HCT116 (cell line): ENCODE measurements at regions not wholly inside any gene's neighbourhood (a gene's known extent, or its start where the extent isn't known, plus 50 kb on each side); places are given as distances from the start of the nearest gene placed in this dataset.

ENCODE experiments used
- ATAC-seq: fragments of 200-7000 bp; cut with Tn5 transposase; 2 replicates; pipeline ENCODE4 v1.9.1; 2020; ENCODE audit warnings: mild to moderate bottlenecking, moderate library complexity
- BruUV-seq: library from RNA; stranded (reverse); fragments of 400-500 nt; replicated peaks from 2 replicates; lab custom pipeline; 2021; lab: Mats Ljungman, UMichigan
- CTCF ChIA-PET: fragments of 300-600 bp; sonication (Branson Sonifier 250); formaldehyde crosslinking; loops from one replicate; lab custom pipeline; 2021; ENCODE audit warnings: antibody characterized with exemption; lab: Charles Lee
- POLR2A ChIA-PET: fragments of 300-600, 350-600 bp; sonication (Branson Sonifier 250); formaldehyde crosslinking; loops from one replicate; lab custom pipeline; 2021; ENCODE audit warnings: antibody characterized with exemption; lab: Charles Lee
- RAD21 ChIA-PET, 2 experiments: fragments of 300-600 bp; sonication (Branson Sonifier 250); formaldehyde crosslinking; loops; one replicate each; lab custom pipeline; 2023; ENCODE audit warnings: low total read pairs in 2 of 2; ENCODE audit not compliant: uncharacterized antibody in 2 of 2, unreplicated experiment in 2 of 2, low non-redundant PET in 1 of 2; lab: Charles Lee
- DNase-seq: peaks from one replicate; pipeline ENCODE4 v3.0.0-alpha.2; 2010; ENCODE audit warnings: low read depth, low spot score
- H2AFZ ChIP-seq: fragments of 200-600 bp; shearing (Covaris generic), sonication (generic); 2 replicates; pipeline ENCODE4 v1.6.1; 2017; ENCODE audit warnings: low read depth, mixed run types, mixed read lengths, antibody characterized with exemption, low read length; ENCODE audit not compliant: poor library complexity, severe bottlenecking
- H3K27ac ChIP-seq: 2 replicates; pipeline ENCODE4 v1.5.1; 2012; ENCODE audit warnings: low read depth, low read length
- H3K27me3 ChIP-seq: fragments of 200-600 bp; sonication (generic); 2 replicates; pipeline ENCODE4 v1.6.1; 2016; ENCODE audit warnings: mixed run types, low read length, mixed read lengths; ENCODE audit not compliant: insufficient read depth
- H3K36me3 ChIP-seq, 2 experiments: fragments of 200-500 bp in 1 of 2; fragments of 200-600 bp in 1 of 2; sonication (Bioruptor generic) in 1 of 2; sonication (generic) in 1 of 2; 2 replicates each; pipeline versions ENCODE4 v1.5.1 to v1.6.1; 2014 to 2016; ENCODE audit warnings: low read length in 2 of 2, inconsistent platforms in 1 of 2, mixed read lengths in 1 of 2, mixed run types in 1 of 2; ENCODE audit not compliant: insufficient read depth in 2 of 2, control insufficient read depth in 1 of 2
- H3K4me1 ChIP-seq, 2 experiments: fragments of 200-600 bp in 1 of 2; sonication (generic) in 1 of 2; 2 replicates each; pipeline versions ENCODE4 v1.5.1 to v1.6.1; 2012 to 2017; ENCODE audit warnings: low read length in 2 of 2, inconsistent platforms in 1 of 2, mild to moderate bottlenecking in 1 of 2, mixed read lengths in 1 of 2, mixed run types in 1 of 2, moderate library complexity in 1 of 2; ENCODE audit not compliant: insufficient read depth in 2 of 2, control insufficient read depth in 1 of 2
- H3K4me2 ChIP-seq: fragments of 200-600 bp; sonication (generic); 2 replicates; pipeline ENCODE4 v1.6.1; 2017; ENCODE audit warnings: mixed run types, low read length, mixed read lengths
- H3K4me3 ChIP-seq, 2 experiments: fragments of 200-600 bp in 1 of 2; sonication (generic) in 1 of 2; replicated peaks in 1 of 2; 2 replicates each; pipeline ENCODE4 v1.5.1; 2011 to 2016; ENCODE audit warnings: low read length in 2 of 2, control low read depth in 1 of 2, low read depth in 1 of 2, mild to moderate bottlenecking in 1 of 2, mixed read lengths in 1 of 2, mixed run types in 1 of 2
- H3K79me2 ChIP-seq: fragments of 200-600 bp; sonication (generic); 2 replicates; pipeline ENCODE4 v1.6.1; 2017; ENCODE audit warnings: mild to moderate bottlenecking, mixed run types, low read length, moderate library complexity, mixed read lengths; ENCODE audit not compliant: insufficient read depth
- H3K9ac ChIP-seq: fragments of 200-600 bp; sonication (generic); 2 replicates; pipeline ENCODE4 v1.6.1; 2016; ENCODE audit warnings: low read length, mixed read lengths
- H3K9me2 ChIP-seq: fragments of 200-600 bp; sonication (generic), shearing (Covaris generic); 2 replicates; pipeline ENCODE4 v1.6.1; 2017; ENCODE audit warnings: mixed run types, mild to moderate bottlenecking, moderate library complexity; ENCODE audit not compliant: insufficient read depth
- H3K9me3 ChIP-seq, 2 experiments: fragments of 200-500 bp in 1 of 2; fragments of 200-600 bp in 1 of 2; sonication (Bioruptor generic) in 1 of 2; sonication (generic) in 1 of 2; 2 replicates each; pipeline ENCODE4 v1.6.1; 2014 to 2017; ENCODE audit warnings: low read length in 2 of 2, mixed read lengths in 2 of 2, inconsistent platforms in 1 of 2, low read depth in 1 of 2, mild to moderate bottlenecking in 1 of 2, mixed run types in 1 of 2, moderate library complexity in 1 of 2; ENCODE audit not compliant: control insufficient read depth in 1 of 2, insufficient read depth in 1 of 2
- H4K20me1 ChIP-seq: fragments of 200-600 bp; sonication (generic), shearing (Covaris generic); 2 replicates; pipeline ENCODE4 v1.6.1; 2017; ENCODE audit warnings: mixed run types, mild to moderate bottlenecking, moderate library complexity; ENCODE audit not compliant: insufficient read depth
- CEBPB ChIP-seq: IDR thresholded peaks from 2 replicates; pipeline ENCODE4 v1.6.1; 2012; ENCODE audit warnings: low read depth
- EGR1 ChIP-seq: IDR thresholded peaks from 2 replicates; pipeline ENCODE4 v1.6.1; 2012; ENCODE audit warnings: low read depth
- EZH2 ChIP-seq: fragments of 200-600 bp; sonication (generic); IDR thresholded peaks from 2 replicates; pipeline ENCODE4 v1.6.1; 2017; ENCODE audit warnings: antibody characterized with exemption, mixed run types
- EZH2phosphoT487 ChIP-seq: fragments of 200-600 bp; IDR thresholded peaks from 2 replicates; pipeline ENCODE4 v1.6.1; 2018; ENCODE audit warnings: antibody characterized with exemption, borderline replicate concordance
- FOSL1 ChIP-seq: IDR thresholded peaks from 2 replicates; pipeline ENCODE4 v1.6.1; 2012; ENCODE audit warnings: low read depth
- JUND ChIP-seq: IDR thresholded peaks from 2 replicates; pipeline ENCODE4 v1.6.1; 2012
- POLR2A ChIP-seq: IDR thresholded peaks from 2 replicates; pipeline ENCODE4 v1.7.0; 2011; ENCODE audit warnings: borderline replicate concordance; ENCODE audit not compliant: insufficient read depth, insufficient read length; ENCODE audit errors: extremely low read depth
- POLR2AphosphoS5 ChIP-seq: IDR thresholded peaks from 2 replicates; pipeline ENCODE4 v1.6.1; 2011; ENCODE audit warnings: mild to moderate bottlenecking, low read depth, low read length, moderate library complexity
- SIN3A ChIP-seq: IDR thresholded peaks from 2 replicates; pipeline ENCODE4 v1.6.1; 2012; ENCODE audit warnings: low read depth
- SP1 ChIP-seq: IDR thresholded peaks from 2 replicates; pipeline ENCODE4 v1.6.1; 2012; ENCODE audit warnings: low read depth
- YY1 ChIP-seq: IDR thresholded peaks from 2 replicates; pipeline ENCODE4 v1.6.1; 2011; ENCODE audit warnings: low read length, low read depth, moderate library complexity, mild to moderate bottlenecking; ENCODE audit not compliant: insufficient replicate concordance; ENCODE audit errors: extremely low read depth
- ZNF274 ChIP-seq: fragments of 200-500 bp; sonication (Bioruptor generic); IDR thresholded peaks from 2 replicates; pipeline ENCODE4 v1.6.1; 2014; ENCODE audit warnings: mild to moderate bottlenecking, low read depth, low read length, inconsistent platforms
- intact Hi-C: fragments of 100-400 bp; cut with micrococcal nuclease; formaldehyde crosslinking; loops from 2 replicates; pipeline ENCODE4 v1.10.0; 2022
- TF ChIP-seq, protein P1 (sequence below), 3 experiments: fragments of 200-600 bp in 1 of 3; sonication (generic) in 1 of 3; IDR thresholded peaks in 2 of 3; conservative IDR thresholded peaks in 1 of 3; 2 replicates each; pipeline ENCODE4 v1.5.1; 2012 to 2017; ENCODE audit warnings: low read depth in 2 of 3, low read length in 2 of 3, antibody characterized with exemption in 1 of 3, borderline replicate concordance in 1 of 3, control low read depth in 1 of 3, mild to moderate bottlenecking in 1 of 3, mixed read lengths in 1 of 3, mixed run types in 1 of 3, moderate library complexity in 1 of 3; ENCODE audit not compliant: insufficient read depth in 1 of 3
- TF ChIP-seq, protein P2 (sequence below): IDR thresholded peaks from 2 replicates; pipeline ENCODE4 v1.6.1; 2012

DNA sequence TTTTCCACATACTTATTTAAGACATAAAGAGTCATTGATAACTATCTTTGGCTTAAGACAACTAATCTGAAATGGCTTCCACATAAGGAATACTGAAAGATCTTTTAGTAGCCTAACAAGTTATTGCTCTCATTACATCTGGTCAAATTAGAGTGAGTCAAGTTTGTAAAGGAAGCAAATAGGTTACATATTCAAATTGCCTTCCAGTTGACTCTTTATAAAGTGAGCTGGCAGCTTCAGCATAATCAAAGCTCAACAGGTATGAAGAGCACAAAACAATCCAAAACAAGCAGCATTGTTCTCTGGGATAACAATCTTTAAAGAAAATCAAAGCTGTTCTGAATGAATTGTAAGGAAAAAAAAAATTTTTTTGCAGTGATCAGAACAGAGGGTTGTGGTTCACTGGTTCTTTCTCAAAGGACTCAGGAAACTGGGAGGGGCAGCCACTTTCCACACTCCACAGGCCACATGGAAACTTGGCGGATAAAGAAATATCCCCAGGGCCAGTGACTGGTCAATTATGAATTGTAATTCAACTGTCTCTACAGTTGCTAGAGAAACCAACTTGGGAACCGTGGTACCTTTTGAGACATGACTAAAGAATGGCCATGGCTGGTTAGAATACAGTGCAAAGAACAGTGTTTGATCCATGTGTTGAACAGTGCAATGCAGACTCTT, 369.3 kb upstream of the KCNH7 start:
- POLR2A ChIA-PET = no interaction called here
- Histone ChIP-seq H4K20me1 (no peaks in the 10 kb centered on the region), H3K4me3 (no peak overlapping the region), H3K9ac (no peak overlapping the region), H3K79me2 (no peaks in the 10 kb centered on the region), H3K27ac (no peak overlapping the region), H3K9me3 (no peaks in the 10 kb centered on the region)
- no TSS peak for BruUV-seq
- TF ChIP-seq EZH2phosphoT487 (no peak), SP1 (no peak), POLR2A (no peak), JUND (no peak), EZH2 (no peak), EGR1 (no peak), YY1 (no peak), FOSL1 (no peak), CEBPB (no peak), ZNF274 (no peak), SIN3A (no peak), POLR2AphosphoS5 (no peak)
- TF ChIP-seq, protein P1, sequence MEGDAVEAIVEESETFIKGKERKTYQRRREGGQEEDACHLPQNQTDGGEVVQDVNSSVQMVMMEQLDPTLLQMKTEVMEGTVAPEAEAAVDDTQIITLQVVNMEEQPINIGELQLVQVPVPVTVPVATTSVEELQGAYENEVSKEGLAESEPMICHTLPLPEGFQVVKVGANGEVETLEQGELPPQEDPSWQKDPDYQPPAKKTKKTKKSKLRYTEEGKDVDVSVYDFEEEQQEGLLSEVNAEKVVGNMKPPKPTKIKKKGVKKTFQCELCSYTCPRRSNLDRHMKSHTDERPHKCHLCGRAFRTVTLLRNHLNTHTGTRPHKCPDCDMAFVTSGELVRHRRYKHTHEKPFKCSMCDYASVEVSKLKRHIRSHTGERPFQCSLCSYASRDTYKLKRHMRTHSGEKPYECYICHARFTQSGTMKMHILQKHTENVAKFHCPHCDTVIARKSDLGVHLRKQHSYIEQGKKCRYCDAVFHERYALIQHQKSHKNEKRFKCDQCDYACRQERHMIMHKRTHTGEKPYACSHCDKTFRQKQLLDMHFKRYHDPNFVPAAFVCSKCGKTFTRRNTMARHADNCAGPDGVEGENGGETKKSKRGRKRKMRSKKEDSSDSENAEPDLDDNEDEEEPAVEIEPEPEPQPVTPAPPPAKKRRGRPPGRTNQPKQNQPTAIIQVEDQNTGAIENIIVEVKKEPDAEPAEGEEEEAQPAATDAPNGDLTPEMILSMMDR (IDR thresholded peaks at IDR 0.05 in 2 of 3, conservative IDR thresholded peaks at IDR 0.05 in 1 of 3; ENCODE audit: borderline replicate concordance in 1 of 3, insufficient read depth in 1 of 3, low read depth in 2 of 3, low read length in 2 of 3) = no peak
- TF ChIP-seq, protein P2, sequence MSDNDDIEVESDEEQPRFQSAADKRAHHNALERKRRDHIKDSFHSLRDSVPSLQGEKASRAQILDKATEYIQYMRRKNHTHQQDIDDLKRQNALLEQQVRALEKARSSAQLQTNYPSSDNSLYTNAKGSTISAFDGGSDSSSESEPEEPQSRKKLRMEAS = no peak
- TF ChIP-seq, all 23 proteins: peak for 0
- no peak for DNase-seq
- Histone ChIP-seq H3K9me2 (no peaks in the 10 kb centered on the region), H3K27me3 (peaks cover 13% of the 10 kb centered on the region; the same call in 1 of the 2 replicates), H2AFZ (no peak overlapping the region), H3K36me3 (no peaks in the 10 kb centered on the region), H3K4me2 (no peak overlapping the region), H3K4me1 (no peaks in the 10 kb centered on the region)
- CTCF ChIA-PET = no interaction called here
- RAD21 ChIA-PET = no interaction called here
- ATAC-seq = no peak
- intact Hi-C loops = no loop called here
